ENCODE measurements at regions not wholly inside any gene's neighbourhood (a gene's known extent, or its start where the extent isn't known, plus 50 kb on each side); places are given as distances from the start of the nearest gene placed in this dataset.

GRCh38 chr2:236430584-236430983 is 139.0 kb upstream of the ACKR3 start:
- DNase-seq (ENCODE audit: low spot score in 2 of 2, unreplicated experiment in 2 of 2), result no peak
- H3K4me1 Mint-ChIP-seq, result peaks cover 12% of the 10 kb centered on the region
- H3K9me3 Mint-ChIP-seq, result peaks cover 35% of the 10 kb centered on the region
- TF ChIP-seq CTCF (IDR thresholded peaks at IDR 0.05; ENCODE audit: unreplicated experiment), result no peak
- no peak overlapping the region for H3K4me3 Mint-ChIP-seq
- H3K27me3 Mint-ChIP-seq (ENCODE audit: low read depth), result no peaks in the 10 kb centered on the region
- H3K36me3 Mint-ChIP-seq, result peaks cover 17% of the 10 kb centered on the region
- no peak overlapping the region for H3K27ac Mint-ChIP-seq

GRCh38 chr2:236434593-236434992 is 135.0 kb upstream of the ACKR3 start:
- Mint-ChIP-seq H3K27me3 (ENCODE audit: low read depth) (no peaks in the 10 kb centered on the region), H3K36me3 (peaks cover 6% of the 10 kb centered on the region), H3K27ac (no peak overlapping the region), H3K4me1 (peaks cover 12% of the 10 kb centered on the region), H3K9me3 (peaks cover 8% of the 10 kb centered on the region), H3K4me3 (no peak overlapping the region)
- TF ChIP-seq CTCF (IDR thresholded peaks at IDR 0.05; ENCODE audit: unreplicated experiment), result no peak
- no peak for DNase-seq (ENCODE audit: low spot score in 2 of 2, unreplicated experiment in 2 of 2)

GRCh38 chr2:236440110-236440881 is 129.3 kb upstream of the ACKR3 start:
- DNase-seq (ENCODE audit: low spot score in 2 of 2, unreplicated experiment in 2 of 2), result no peak
- no peaks in the 10 kb centered on the region for H3K4me1 Mint-ChIP-seq
- peaks cover 22% of the 10 kb centered on the region for H3K9me3 Mint-ChIP-seq
- peaks cover 31% of the 10 kb centered on the region for H3K36me3 Mint-ChIP-seq
- H3K27me3 Mint-ChIP-seq (ENCODE audit: low read depth), result no peaks in the 10 kb centered on the region
- H3K27ac Mint-ChIP-seq, result no peak overlapping the region
- H3K4me3 Mint-ChIP-seq, result no peak overlapping the region
- TF ChIP-seq CTCF (IDR thresholded peaks at IDR 0.05; ENCODE audit: unreplicated experiment), result no peak

GRCh38 chr2:236444187-236444586 is 125.4 kb upstream of the ACKR3 start:
- Mint-ChIP-seq H3K27ac (no peak overlapping the region), H3K9me3 (peaks cover 22% of the 10 kb centered on the region), H3K4me3 (no peak overlapping the region), H3K27me3 (ENCODE audit: low read depth) (peaks cover 2% of the 10 kb centered on the region), H3K36me3 (peaks cover 39% of the 10 kb centered on the region), H3K4me1 (peaks cover 3% of the 10 kb centered on the region)
- no peak for TF ChIP-seq CTCF (IDR thresholded peaks at IDR 0.05; ENCODE audit: unreplicated experiment)
- DNase-seq (ENCODE audit: low spot score in 2 of 2, unreplicated experiment in 2 of 2), result no peak

- no peak for TF ChIP-seq CTCF (IDR thresholded peaks at IDR 0.05; ENCODE audit: unreplicated experiment)
- H3K4me3 Mint-ChIP-seq, result no peak overlapping the region
- DNase-seq (ENCODE audit: low spot score in 2 of 2, unreplicated experiment in 2 of 2), result no peak
- no peak overlapping the region for H3K27ac Mint-ChIP-seq
- peaks cover 22% of the 10 kb centered on the region for H3K9me3 Mint-ChIP-seq
- peaks cover 29% of the 10 kb centered on the region for H3K36me3 Mint-ChIP-seq
- H3K4me1 Mint-ChIP-seq, result peaks cover 12% of the 10 kb centered on the region
- H3K27me3 Mint-ChIP-seq (ENCODE audit: low read depth), result peaks cover 2% of the 10 kb centered on the region
Measured at GRCh38 chr2:236445678-236446077, 123.9 kb upstream of the ACKR3 start.
